ENCODE measurements at regions not wholly inside any gene's neighbourhood (a gene's known extent, or its start where the extent isn't known, plus 50 kb on each side); places are given as distances from the start of the nearest gene placed in this dataset.

GRCh38 chr10:133035952-133036351 lies 51.8 kb upstream of the ADGRA1 start:
- Histone ChIP-seq H3K9ac (ENCODE audit: low read depth in 1 of 2, low read length in 2 of 2) (no peak overlapping the region), H3K4me1 (ENCODE audit: control insufficient read depth in 2 of 2, insufficient read depth in 2 of 2, low read length in 2 of 2) (no peaks in the 10 kb centered on the region), H3K4me3 (ENCODE audit: low read length in 2 of 2) (no peak overlapping the region), H3K9me3 (ENCODE audit: control insufficient read depth in 2 of 2, low read length in 2 of 2) (no peaks in the 10 kb centered on the region), H3K27me3 (ENCODE audit: control insufficient read depth in 2 of 2, insufficient read depth in 2 of 2, low read length in 2 of 2) (peaks cover 0 to 9% of the 10 kb centered on the region in 2 donors), H3K27ac (ENCODE audit: low read depth in 2 of 2, low read length in 2 of 2) (no peak overlapping the region), H3K36me3 (ENCODE audit: control insufficient read depth in 2 of 2, insufficient read depth in 2 of 2, low read length in 2 of 2) (no peaks in the 10 kb centered on the region)

DNA sequence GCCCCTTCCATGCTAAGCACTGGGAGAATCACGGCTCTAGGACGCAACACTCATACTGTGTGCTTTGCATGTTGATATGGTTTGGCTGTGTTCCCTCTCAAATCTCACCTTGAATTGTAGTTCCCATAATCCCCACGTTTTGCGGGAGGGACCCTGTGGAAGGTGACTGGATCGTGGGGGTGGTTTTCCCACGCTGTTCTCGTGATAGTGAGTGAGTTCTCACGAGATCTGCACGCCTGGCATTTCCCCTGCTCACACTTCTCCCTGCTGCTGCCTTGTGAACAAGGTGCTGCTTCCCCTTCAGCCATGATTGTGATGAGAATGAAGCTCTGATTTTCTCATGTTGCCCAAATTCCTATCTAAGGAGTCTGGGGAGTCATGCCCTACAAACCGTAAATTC lies 53.0 kb upstream of the ADGRA1 start:
- Histone ChIP-seq H3K36me3 (ENCODE audit: control insufficient read depth in 2 of 2, insufficient read depth in 2 of 2, low read length in 2 of 2) (no peaks in the 10 kb centered on the region), H3K4me1 (ENCODE audit: control insufficient read depth in 2 of 2, insufficient read depth in 2 of 2, low read length in 2 of 2) (no peaks in the 10 kb centered on the region), H3K9me3 (ENCODE audit: control insufficient read depth in 2 of 2, low read length in 2 of 2) (no peaks in the 10 kb centered on the region), H3K9ac (ENCODE audit: low read depth in 1 of 2, low read length in 2 of 2) (no peak overlapping the region), H3K27me3 (ENCODE audit: control insufficient read depth in 2 of 2, insufficient read depth in 2 of 2, low read length in 2 of 2) (peaks cover 0 to 9% of the 10 kb centered on the region in 2 donors), H3K4me3 (ENCODE audit: low read length in 2 of 2) (no peak overlapping the region), H3K27ac (ENCODE audit: low read depth in 2 of 2, low read length in 2 of 2) (no peak overlapping the region)

- peaks cover 0 to 8% of the 10 kb centered on the region in 2 donors for H3K27me3 ChIP-seq (ENCODE audit: control insufficient read depth in 2 of 2, insufficient read depth in 2 of 2, low read length in 2 of 2)
- H3K9ac ChIP-seq (ENCODE audit: low read depth in 1 of 2, low read length in 2 of 2): no peak overlapping the region
- no peak overlapping the region for H3K4me3 ChIP-seq (ENCODE audit: low read length in 2 of 2)
- no peaks in the 10 kb centered on the region for H3K4me1 ChIP-seq (ENCODE audit: control insufficient read depth in 2 of 2, insufficient read depth in 2 of 2, low read length in 2 of 2)
- H3K9me3 ChIP-seq (ENCODE audit: control insufficient read depth in 2 of 2, low read length in 2 of 2): no peaks in the 10 kb centered on the region
- H3K36me3 ChIP-seq (ENCODE audit: control insufficient read depth in 2 of 2, insufficient read depth in 2 of 2, low read length in 2 of 2): no peaks in the 10 kb centered on the region
- H3K27ac ChIP-seq (ENCODE audit: low read depth in 2 of 2, low read length in 2 of 2): no peak overlapping the region
Observed at GRCh38 chr10:133034092-133034491, 53.6 kb upstream of the ADGRA1 start.

- H3K4me1 ChIP-seq (ENCODE audit: control insufficient read depth in 2 of 2, insufficient read depth in 2 of 2, low read length in 2 of 2): no peaks in the 10 kb centered on the region
- no peak overlapping the region for H3K27ac ChIP-seq (ENCODE audit: low read depth in 2 of 2, low read length in 2 of 2)
- no peak overlapping the region for H3K4me3 ChIP-seq (ENCODE audit: low read length in 2 of 2)
- H3K9ac ChIP-seq (ENCODE audit: low read depth in 1 of 2, low read length in 2 of 2): no peak overlapping the region
- no peaks in the 10 kb centered on the region for H3K9me3 ChIP-seq (ENCODE audit: control insufficient read depth in 2 of 2, low read length in 2 of 2)
- no peaks in the 10 kb centered on the region for H3K36me3 ChIP-seq (ENCODE audit: control insufficient read depth in 2 of 2, insufficient read depth in 2 of 2, low read length in 2 of 2)
- H3K27me3 ChIP-seq (ENCODE audit: control insufficient read depth in 2 of 2, insufficient read depth in 2 of 2, low read length in 2 of 2): peaks cover 0 to 5% of the 10 kb centered on the region in 2 donors
Observed at GRCh38 chr10:133033742-133034048, 54.0 kb upstream of the ADGRA1 start.

- Histone ChIP-seq H3K9me3 (ENCODE audit: control insufficient read depth in 2 of 2, low read length in 2 of 2) (no peaks in the 10 kb centered on the region), H3K4me1 (ENCODE audit: control insufficient read depth in 2 of 2, insufficient read depth in 2 of 2, low read length in 2 of 2) (no peaks in the 10 kb centered on the region), H3K27ac (ENCODE audit: low read depth in 2 of 2, low read length in 2 of 2) (no peak overlapping the region), H3K9ac (ENCODE audit: low read depth in 1 of 2, low read length in 2 of 2) (no peak overlapping the region), H3K4me3 (ENCODE audit: low read length in 2 of 2) (no peak overlapping the region), H3K36me3 (ENCODE audit: control insufficient read depth in 2 of 2, insufficient read depth in 2 of 2, low read length in 2 of 2) (no peaks in the 10 kb centered on the region), H3K27me3 (ENCODE audit: control insufficient read depth in 2 of 2, insufficient read depth in 2 of 2, low read length in 2 of 2) (peaks cover 0 to 5% of the 10 kb centered on the region in 2 donors)
Observed at GRCh38 chr10:133032976-133033741, 54.6 kb upstream of the ADGRA1 start.

DNA sequence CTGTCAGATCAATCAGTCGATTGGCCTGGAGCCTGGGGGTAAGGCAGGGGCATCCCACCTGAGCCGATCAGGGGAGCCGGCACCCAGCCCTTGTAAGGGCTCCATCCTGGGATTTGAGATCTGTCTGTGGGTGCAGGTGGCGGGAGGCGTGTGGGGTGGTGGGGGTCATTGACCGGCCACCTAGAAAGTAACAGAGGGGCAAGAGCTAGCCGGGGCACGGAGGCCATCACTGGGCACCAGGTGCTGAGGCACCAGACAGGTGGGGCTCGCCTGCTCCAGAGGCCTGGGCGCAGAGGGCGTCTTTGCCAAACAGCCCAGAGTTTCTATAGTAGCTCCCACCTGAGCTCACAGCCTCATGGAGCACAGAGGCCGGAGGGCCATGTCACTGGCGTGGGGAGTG lies 55.5 kb upstream of the ADGRA1 start:
- Histone ChIP-seq H3K27me3 (ENCODE audit: control insufficient read depth in 2 of 2, insufficient read depth in 2 of 2, low read length in 2 of 2) (peaks cover 0 to 5% of the 10 kb centered on the region in 2 donors), H3K9me3 (ENCODE audit: control insufficient read depth in 2 of 2, low read length in 2 of 2) (no peaks in the 10 kb centered on the region)

GRCh38 chr10:133031541-133032125 lies 56.1 kb upstream of the ADGRA1 start:
- no peaks in the 10 kb centered on the region for H3K4me1 ChIP-seq (ENCODE audit: control insufficient read depth in 2 of 2, insufficient read depth in 2 of 2, low read length in 2 of 2)
- H3K9me3 ChIP-seq (ENCODE audit: control insufficient read depth in 2 of 2, low read length in 2 of 2): no peaks in the 10 kb centered on the region
- H3K27me3 ChIP-seq (ENCODE audit: control insufficient read depth in 2 of 2, insufficient read depth in 2 of 2, low read length in 2 of 2): peaks cover 0 to 5% of the 10 kb centered on the region in 2 donors
- no peak overlapping the region for H3K9ac ChIP-seq (ENCODE audit: low read depth in 1 of 2, low read length in 2 of 2)
- H3K4me3 ChIP-seq (ENCODE audit: low read length in 2 of 2): no peak overlapping the region
- H3K27ac ChIP-seq (ENCODE audit: low read depth in 2 of 2, low read length in 2 of 2): no peak overlapping the region
- no peaks in the 10 kb centered on the region for H3K36me3 ChIP-seq (ENCODE audit: control insufficient read depth in 2 of 2, insufficient read depth in 2 of 2, low read length in 2 of 2)

More for the DNA sequence above, 55.5 kb upstream of the ADGRA1 start:
- Histone ChIP-seq H3K4me3 (ENCODE audit: low read length in 2 of 2) (no peak overlapping the region), H3K4me1 (ENCODE audit: control insufficient read depth in 2 of 2, insufficient read depth in 2 of 2, low read length in 2 of 2) (no peaks in the 10 kb centered on the region), H3K9ac (ENCODE audit: low read depth in 1 of 2, low read length in 2 of 2) (no peak overlapping the region), H3K27ac (ENCODE audit: low read depth in 2 of 2, low read length in 2 of 2) (no peak overlapping the region), H3K36me3 (ENCODE audit: control insufficient read depth in 2 of 2, insufficient read depth in 2 of 2, low read length in 2 of 2) (no peaks in the 10 kb centered on the region)

- Histone ChIP-seq H3K9me3 (ENCODE audit: control insufficient read depth in 2 of 2, low read length in 2 of 2) (no peaks in the 10 kb centered on the region), H3K9ac (ENCODE audit: low read depth in 1 of 2, low read length in 2 of 2) (no peak overlapping the region), H3K36me3 (ENCODE audit: control insufficient read depth in 2 of 2, insufficient read depth in 2 of 2, low read length in 2 of 2) (no peaks in the 10 kb centered on the region), H3K4me3 (ENCODE audit: low read length in 2 of 2) (no peak overlapping the region), H3K27ac (ENCODE audit: low read depth in 2 of 2, low read length in 2 of 2) (no peak overlapping the region), H3K4me1 (ENCODE audit: control insufficient read depth in 2 of 2, insufficient read depth in 2 of 2, low read length in 2 of 2) (no peaks in the 10 kb centered on the region), H3K27me3 (ENCODE audit: control insufficient read depth in 2 of 2, insufficient read depth in 2 of 2, low read length in 2 of 2) (peaks cover 0 to 5% of the 10 kb centered on the region in 2 donors)
Observed at GRCh38 chr10:133030781-133031180, 56.9 kb upstream of the ADGRA1 start.

DNA sequence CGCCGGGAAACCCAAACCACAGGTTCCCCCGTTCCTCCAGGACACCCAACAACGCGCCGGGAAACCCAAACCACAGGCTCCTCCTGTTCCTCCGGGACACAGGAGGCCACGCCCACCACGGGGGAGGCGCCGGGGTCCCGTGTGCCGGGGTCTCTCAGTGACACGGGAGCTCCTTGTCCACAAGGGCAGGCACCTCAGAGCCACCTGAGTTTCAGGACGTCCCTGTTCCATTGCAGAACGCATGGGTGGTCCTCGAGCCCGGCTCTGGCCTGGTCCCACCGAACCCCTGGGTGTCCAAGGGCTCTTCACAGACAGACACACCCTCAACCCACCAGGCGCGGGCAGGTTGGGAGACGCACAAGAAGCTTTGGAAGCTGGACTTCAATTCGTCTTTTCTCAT lies 57.6 kb upstream of the ADGRA1 start:
- Histone ChIP-seq H3K27me3 (ENCODE audit: control insufficient read depth in 2 of 2, insufficient read depth in 2 of 2, low read length in 2 of 2) (peaks cover 0 to 5% of the 10 kb centered on the region in 2 donors), H3K4me3 (ENCODE audit: low read length in 2 of 2) (no peak overlapping the region), H3K27ac (ENCODE audit: low read depth in 2 of 2, low read length in 2 of 2) (no peak overlapping the region), H3K9ac (ENCODE audit: low read depth in 1 of 2, low read length in 2 of 2) (no peak overlapping the region), H3K36me3 (ENCODE audit: control insufficient read depth in 2 of 2, insufficient read depth in 2 of 2, low read length in 2 of 2) (no peaks in the 10 kb centered on the region), H3K9me3 (ENCODE audit: control insufficient read depth in 2 of 2, low read length in 2 of 2) (no peaks in the 10 kb centered on the region), H3K4me1 (ENCODE audit: control insufficient read depth in 2 of 2, insufficient read depth in 2 of 2, low read length in 2 of 2) (no peaks in the 10 kb centered on the region)

- Histone ChIP-seq H3K4me3 (ENCODE audit: low read length in 2 of 2) (no peak overlapping the region), H3K36me3 (ENCODE audit: control insufficient read depth in 2 of 2, insufficient read depth in 2 of 2, low read length in 2 of 2) (no peaks in the 10 kb centered on the region), H3K27ac (ENCODE audit: low read depth in 2 of 2, low read length in 2 of 2) (no peak overlapping the region), H3K27me3 (ENCODE audit: control insufficient read depth in 2 of 2, insufficient read depth in 2 of 2, low read length in 2 of 2) (no peaks in the 10 kb centered on the region), H3K4me1 (ENCODE audit: control insufficient read depth in 2 of 2, insufficient read depth in 2 of 2, low read length in 2 of 2) (no peaks in the 10 kb centered on the region), H3K9me3 (ENCODE audit: control insufficient read depth in 2 of 2, low read length in 2 of 2) (no peaks in the 10 kb centered on the region), H3K9ac (ENCODE audit: low read depth in 1 of 2, low read length in 2 of 2) (no peak overlapping the region)
Observed at GRCh38 chr10:133028956-133029355, 58.8 kb upstream of the ADGRA1 start.
